Glutamatergic neuron (in vitro differentiated cells): ENCODE measurements at regions not wholly inside any gene's neighbourhood (a gene's known extent, or its start where the extent isn't known, plus 50 kb on each side); places are given as distances from the start of the nearest gene placed in this dataset.

Experiments
- DNase-seq: peaks from one replicate; pipeline ENCODE4 v3.0.0; 2022
- H3K27ac Mint-ChIP-seq: one replicate; pipeline ENCODE4 v1.8.0; 2020; ENCODE audit warnings: mild to moderate bottlenecking, mixed read lengths, inconsistent platforms; ENCODE audit not compliant: unreplicated experiment
- H3K27me3 Mint-ChIP-seq: one replicate; pipeline ENCODE4 v1.8.0; 2020; ENCODE audit warnings: mild to moderate bottlenecking, moderate library complexity, mixed read lengths, inconsistent platforms; ENCODE audit not compliant: unreplicated experiment
- H3K36me3 Mint-ChIP-seq: one replicate; pipeline ENCODE4 v1.8.0; 2020; ENCODE audit warnings: mild to moderate bottlenecking, mixed read lengths, inconsistent platforms; ENCODE audit not compliant: unreplicated experiment
- H3K4me1 Mint-ChIP-seq: one replicate; pipeline ENCODE4 v1.8.0; 2020; ENCODE audit warnings: mild to moderate bottlenecking, low read depth, mixed read lengths, inconsistent platforms; ENCODE audit not compliant: unreplicated experiment
- H3K4me3 Mint-ChIP-seq: one replicate; pipeline ENCODE4 v1.8.0; 2020; ENCODE audit warnings: mild to moderate bottlenecking, mixed read lengths, inconsistent platforms; ENCODE audit not compliant: unreplicated experiment
- H3K9me3 Mint-ChIP-seq: one replicate; pipeline ENCODE4 v1.8.0; 2020; ENCODE audit warnings: mild to moderate bottlenecking, moderate library complexity, mixed read lengths, inconsistent platforms; ENCODE audit not compliant: unreplicated experiment
- TF ChIP-seq, protein P1 (sequence below): fragments of 200-600 bp; sonication (generic); IDR thresholded peaks from one replicate; pipeline ENCODE4 v1.5.0; 2021; ENCODE audit not compliant: partially characterized antibody, unreplicated experiment

- TF ChIP-seq, protein P1, sequence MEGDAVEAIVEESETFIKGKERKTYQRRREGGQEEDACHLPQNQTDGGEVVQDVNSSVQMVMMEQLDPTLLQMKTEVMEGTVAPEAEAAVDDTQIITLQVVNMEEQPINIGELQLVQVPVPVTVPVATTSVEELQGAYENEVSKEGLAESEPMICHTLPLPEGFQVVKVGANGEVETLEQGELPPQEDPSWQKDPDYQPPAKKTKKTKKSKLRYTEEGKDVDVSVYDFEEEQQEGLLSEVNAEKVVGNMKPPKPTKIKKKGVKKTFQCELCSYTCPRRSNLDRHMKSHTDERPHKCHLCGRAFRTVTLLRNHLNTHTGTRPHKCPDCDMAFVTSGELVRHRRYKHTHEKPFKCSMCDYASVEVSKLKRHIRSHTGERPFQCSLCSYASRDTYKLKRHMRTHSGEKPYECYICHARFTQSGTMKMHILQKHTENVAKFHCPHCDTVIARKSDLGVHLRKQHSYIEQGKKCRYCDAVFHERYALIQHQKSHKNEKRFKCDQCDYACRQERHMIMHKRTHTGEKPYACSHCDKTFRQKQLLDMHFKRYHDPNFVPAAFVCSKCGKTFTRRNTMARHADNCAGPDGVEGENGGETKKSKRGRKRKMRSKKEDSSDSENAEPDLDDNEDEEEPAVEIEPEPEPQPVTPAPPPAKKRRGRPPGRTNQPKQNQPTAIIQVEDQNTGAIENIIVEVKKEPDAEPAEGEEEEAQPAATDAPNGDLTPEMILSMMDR = no peak
- Mint-ChIP-seq H3K4me3 (no peak overlapping the region), H3K9me3 (peaks cover 3% of the 10 kb centered on the region), H3K27me3 (peaks cover 1% of the 10 kb centered on the region), H3K27ac (no peak overlapping the region), H3K4me1 (no peaks in the 10 kb centered on the region), H3K36me3 (peaks cover 9% of the 10 kb centered on the region)
- DNase-seq = no peak
Measured at GRCh38 chr13:47463002-47463401, 538.1 kb downstream of the SUCLA2 start.

DNA sequence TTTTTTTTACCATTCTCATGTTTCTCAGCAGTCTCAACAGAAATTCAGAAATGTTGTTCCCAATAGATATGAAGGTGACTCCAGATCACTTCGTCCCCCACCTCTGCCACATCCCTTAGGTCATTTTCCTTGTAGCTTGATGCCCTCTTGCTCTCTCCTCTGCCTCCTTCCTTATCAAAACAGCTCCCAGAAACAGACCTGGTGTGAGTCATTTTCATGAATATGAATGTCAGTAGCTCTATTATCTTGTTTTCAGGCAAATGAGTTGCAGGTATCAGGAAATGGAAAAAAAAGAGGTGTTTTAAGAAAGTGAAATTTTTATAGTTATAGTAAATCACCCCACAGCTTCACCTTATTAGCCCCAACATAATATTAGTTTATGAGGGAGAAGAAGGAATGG is 539.3 kb downstream of the SUCLA2 start:
- DNase-seq = no peak
- Mint-ChIP-seq H3K27ac (no peak overlapping the region), H3K4me3 (no peak overlapping the region), H3K9me3 (peaks cover 2% of the 10 kb centered on the region), H3K4me1 (no peaks in the 10 kb centered on the region), H3K36me3 (peaks cover 9% of the 10 kb centered on the region), H3K27me3 (peaks cover 1% of the 10 kb centered on the region)
- TF ChIP-seq, protein P1 = no peak

DNA sequence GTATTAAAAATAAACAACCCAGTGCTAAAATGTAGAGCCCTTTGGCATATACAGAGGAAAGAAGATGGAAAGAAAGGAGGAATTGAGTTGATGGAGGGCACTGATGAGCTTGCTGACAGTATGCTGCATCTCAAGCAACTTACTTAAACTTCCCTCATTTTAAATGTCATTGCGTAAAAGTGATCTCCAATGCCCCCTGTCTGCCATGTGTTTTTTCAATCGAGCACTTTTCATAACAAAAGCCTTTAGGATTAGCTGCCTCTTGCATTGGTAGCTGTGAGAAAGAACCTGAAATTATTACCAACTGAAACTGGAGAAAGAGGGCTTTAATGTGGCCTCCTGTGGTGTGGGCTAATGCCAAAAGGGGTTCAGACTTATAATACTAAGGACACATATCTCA is 541.6 kb downstream of the SUCLA2 start:
- Mint-ChIP-seq H3K9me3 (peaks cover 2% of the 10 kb centered on the region), H3K4me1 (no peaks in the 10 kb centered on the region), H3K4me3 (no peak overlapping the region), H3K27me3 (no peaks in the 10 kb centered on the region), H3K27ac (no peak overlapping the region), H3K36me3 (peaks cover 4% of the 10 kb centered on the region)
- no peak for DNase-seq
- TF ChIP-seq, protein P1 = no peak

- H3K27me3 Mint-ChIP-seq = no peaks in the 10 kb centered on the region
Measured at GRCh38 chr13:47457626-47458025, 543.4 kb downstream of the SUCLA2 start.

GRCh38 chr13:47455626-47456025 is 545.4 kb downstream of the SUCLA2 start:
- peaks cover 3% of the 10 kb centered on the region for H3K4me1 Mint-ChIP-seq
- no peak overlapping the region for H3K27ac Mint-ChIP-seq
- H3K27me3 Mint-ChIP-seq = no peaks in the 10 kb centered on the region
- H3K9me3 Mint-ChIP-seq = no peaks in the 10 kb centered on the region
- TF ChIP-seq, protein P1 = no peak
- no peaks in the 10 kb centered on the region for H3K36me3 Mint-ChIP-seq
- H3K4me3 Mint-ChIP-seq = no peak overlapping the region
- DNase-seq = no peak

More at GRCh38 chr13:47457626-47458025, 543.4 kb downstream of the SUCLA2 start:
- TF ChIP-seq, protein P1 = no peak
- no peak overlapping the region for H3K4me3 Mint-ChIP-seq
- no peak overlapping the region for H3K27ac Mint-ChIP-seq
- H3K36me3 Mint-ChIP-seq = no peaks in the 10 kb centered on the region
- peaks cover 3% of the 10 kb centered on the region for H3K4me1 Mint-ChIP-seq
- H3K9me3 Mint-ChIP-seq = no peaks in the 10 kb centered on the region
- DNase-seq = no peak
